ENCODE measurements at regions not wholly inside any gene's neighbourhood (a gene's known extent, or its start where the extent isn't known, plus 50 kb on each side); places are given as distances from the start of the nearest gene placed in this dataset.

GRCh38 chr17:71402007-71402406, 718.8 kb upstream of the SOX9 start:
- no peak for DNase-seq

- DNase-seq: no peak
Measured at GRCh38 chr17:71402661-71403141, 718.1 kb upstream of the SOX9 start.

- DNase-seq: no peak
Measured at GRCh38 chr17:71405101-71405500, 715.7 kb upstream of the SOX9 start.

- DNase-seq: no peak
Measured at GRCh38 chr17:71407981-71408380, 712.8 kb upstream of the SOX9 start.

- no peak for DNase-seq
Measured at GRCh38 chr17:71409137-71409536, 711.7 kb upstream of the SOX9 start.

- DNase-seq: no peak
Measured at GRCh38 chr17:71409712-71410111, 711.1 kb upstream of the SOX9 start.

- DNase-seq: no peak
Measured at GRCh38 chr17:71412803-71413202, 708.0 kb upstream of the SOX9 start.

- DNase-seq: no peak
Measured at GRCh38 chr17:71413935-71414334, 706.9 kb upstream of the SOX9 start.

- DNase-seq: no peak
Measured at GRCh38 chr17:71417142-71417541, 703.7 kb upstream of the SOX9 start.

GRCh38 chr17:71422968-71423367, 697.9 kb upstream of the SOX9 start:
- no peak for DNase-seq

- DNase-seq: no peak
Measured at GRCh38 chr17:71423871-71424546, 696.8 kb upstream of the SOX9 start.

- no peak for DNase-seq
Measured at GRCh38 chr17:71427801-71428200, 693.0 kb upstream of the SOX9 start.

GRCh38 chr17:71428897-71429296, 691.9 kb upstream of the SOX9 start:
- DNase-seq: no peak

- DNase-seq: no peak
Measured at GRCh38 chr17:71430281-71430680, 690.5 kb upstream of the SOX9 start.

- no peak for DNase-seq
Measured at GRCh38 chr17:71431146-71431545, 689.7 kb upstream of the SOX9 start.

- no peak for DNase-seq
Measured at GRCh38 chr17:71432378-71433315, 688.2 kb upstream of the SOX9 start.

GRCh38 chr17:71434716-71435115, 686.1 kb upstream of the SOX9 start:
- no peak for DNase-seq

GRCh38 chr17:71436479-71436878, 684.3 kb upstream of the SOX9 start:
- DNase-seq: no peak

- no peak for DNase-seq
Measured at GRCh38 chr17:71437166-71437565, 683.7 kb upstream of the SOX9 start.

GRCh38 chr17:71438631-71439146, 682.1 kb upstream of the SOX9 start:
- DNase-seq: no peak

GRCh38 chr17:71440513-71440912, 680.3 kb upstream of the SOX9 start:
- no peak for DNase-seq

- DNase-seq: no peak
Measured at GRCh38 chr17:71441098-71441497, 679.7 kb upstream of the SOX9 start.

- no peak for DNase-seq
Measured at GRCh38 chr17:71444078-71444477, 676.7 kb upstream of the SOX9 start.

Measured in right kidney (tissue), 1 donor.